ENCODE measurements at regions not wholly inside any gene's neighbourhood (a gene's known extent, or its start where the extent isn't known, plus 50 kb on each side); places are given as distances from the start of the nearest gene placed in this dataset.

DNA sequence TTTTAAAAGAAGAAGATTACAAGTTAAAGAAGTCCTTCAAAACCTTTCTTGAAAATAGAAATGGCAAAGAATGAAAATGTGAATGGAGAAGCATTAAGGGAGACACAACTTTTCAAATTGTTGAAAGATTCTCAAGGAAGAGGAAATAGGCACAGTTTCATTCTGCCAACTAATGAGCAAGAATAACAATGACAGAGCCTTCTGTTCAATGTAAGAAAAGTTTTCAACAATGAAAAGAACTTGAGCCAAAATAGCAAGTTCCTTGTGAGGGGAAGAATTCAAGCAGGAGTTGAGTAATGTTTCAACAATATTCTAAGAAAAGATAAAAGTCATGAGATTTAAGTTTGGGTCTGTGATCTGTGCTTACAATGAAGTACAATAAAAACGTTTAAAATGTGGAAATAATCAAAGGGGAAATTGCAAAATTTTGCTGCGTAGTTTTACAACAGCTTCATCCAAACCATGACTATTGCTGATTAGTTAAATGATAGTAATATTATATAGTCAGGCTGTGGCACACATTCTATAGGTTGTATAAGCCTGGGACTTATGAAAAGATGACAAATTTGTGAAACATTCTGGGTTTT, 122.6 kb downstream of the METTL4 start:
- TF ChIP-seq, protein P1, sequence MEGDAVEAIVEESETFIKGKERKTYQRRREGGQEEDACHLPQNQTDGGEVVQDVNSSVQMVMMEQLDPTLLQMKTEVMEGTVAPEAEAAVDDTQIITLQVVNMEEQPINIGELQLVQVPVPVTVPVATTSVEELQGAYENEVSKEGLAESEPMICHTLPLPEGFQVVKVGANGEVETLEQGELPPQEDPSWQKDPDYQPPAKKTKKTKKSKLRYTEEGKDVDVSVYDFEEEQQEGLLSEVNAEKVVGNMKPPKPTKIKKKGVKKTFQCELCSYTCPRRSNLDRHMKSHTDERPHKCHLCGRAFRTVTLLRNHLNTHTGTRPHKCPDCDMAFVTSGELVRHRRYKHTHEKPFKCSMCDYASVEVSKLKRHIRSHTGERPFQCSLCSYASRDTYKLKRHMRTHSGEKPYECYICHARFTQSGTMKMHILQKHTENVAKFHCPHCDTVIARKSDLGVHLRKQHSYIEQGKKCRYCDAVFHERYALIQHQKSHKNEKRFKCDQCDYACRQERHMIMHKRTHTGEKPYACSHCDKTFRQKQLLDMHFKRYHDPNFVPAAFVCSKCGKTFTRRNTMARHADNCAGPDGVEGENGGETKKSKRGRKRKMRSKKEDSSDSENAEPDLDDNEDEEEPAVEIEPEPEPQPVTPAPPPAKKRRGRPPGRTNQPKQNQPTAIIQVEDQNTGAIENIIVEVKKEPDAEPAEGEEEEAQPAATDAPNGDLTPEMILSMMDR (IDR thresholded peaks at IDR 0.05) = no peak
- H3K36me3 ChIP-seq = no peaks in the 10 kb centered on the region
- H3K27ac ChIP-seq = no peak overlapping the region
- H3K4me1 ChIP-seq = no peaks in the 10 kb centered on the region
- H3K9me3 ChIP-seq = no peaks in the 10 kb centered on the region
- H3K27me3 ChIP-seq = no peaks in the 10 kb centered on the region
- DNase-seq (ENCODE audit: low spot score) = no peak
- H3K4me3 ChIP-seq = no peak overlapping the region

DNA sequence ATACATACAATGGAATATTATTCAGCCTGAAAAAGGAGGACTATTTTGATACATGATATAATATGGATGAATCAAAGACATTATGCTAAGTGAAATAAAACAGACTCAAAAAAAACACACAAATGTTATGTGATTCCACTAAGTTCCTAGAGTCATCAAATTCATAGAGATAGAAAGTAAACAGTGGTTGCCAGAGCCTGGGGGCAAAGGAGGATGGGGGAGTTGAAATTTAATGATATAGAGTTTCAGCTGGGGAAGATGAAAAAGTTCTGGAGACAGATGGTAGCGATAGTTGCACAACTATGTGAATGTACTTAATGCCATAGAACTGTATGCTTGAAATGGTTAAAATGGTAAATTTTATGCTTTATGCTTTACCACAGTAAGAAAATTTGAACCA, 119.7 kb downstream of the METTL4 start:
- Histone ChIP-seq H3K27ac (no peak overlapping the region), H3K4me3 (no peak overlapping the region)
- TF ChIP-seq, protein P1 (IDR thresholded peaks at IDR 0.05) = no peak

DNA sequence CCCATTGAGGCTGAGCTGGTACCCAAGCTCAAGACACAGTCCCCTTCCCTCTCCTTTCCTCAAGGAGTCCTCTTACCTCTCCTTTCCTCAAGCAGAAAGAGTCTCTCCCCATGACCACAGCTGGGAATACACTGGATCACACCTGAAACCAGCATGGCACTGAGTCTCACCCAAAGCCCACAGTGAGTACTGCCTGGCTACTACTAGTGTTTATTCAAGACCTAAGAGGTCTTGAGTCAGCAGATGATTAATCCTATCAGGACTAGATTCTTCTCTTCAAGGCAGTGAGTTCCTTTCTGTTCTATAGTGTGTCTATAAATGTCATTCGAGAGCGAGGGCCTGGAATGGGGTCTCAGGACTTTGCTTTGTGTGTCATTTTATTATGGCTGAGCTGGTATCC, 111.4 kb downstream of the METTL4 start:
- Histone ChIP-seq H3K27me3 (no peaks in the 10 kb centered on the region), H3K9me3 (peaks cover 0 to 9% of the 10 kb centered on the region in 2 donors), H3K27ac (no peak overlapping the region), H3K36me3 (no peaks in the 10 kb centered on the region), H3K4me3 (no peak overlapping the region), H3K4me1 (no peaks in the 10 kb centered on the region)
- TF ChIP-seq, protein P1 (IDR thresholded peaks at IDR 0.05) = no peak
- DNase-seq (ENCODE audit: low spot score) = no peak

More for the DNA sequence above, 119.7 kb downstream of the METTL4 start:
- Histone ChIP-seq H3K9me3 (no peaks in the 10 kb centered on the region), H3K27me3 (no peaks in the 10 kb centered on the region), H3K36me3 (no peaks in the 10 kb centered on the region), H3K4me1 (no peaks in the 10 kb centered on the region)
- DNase-seq (ENCODE audit: low spot score) = no peak

DNA sequence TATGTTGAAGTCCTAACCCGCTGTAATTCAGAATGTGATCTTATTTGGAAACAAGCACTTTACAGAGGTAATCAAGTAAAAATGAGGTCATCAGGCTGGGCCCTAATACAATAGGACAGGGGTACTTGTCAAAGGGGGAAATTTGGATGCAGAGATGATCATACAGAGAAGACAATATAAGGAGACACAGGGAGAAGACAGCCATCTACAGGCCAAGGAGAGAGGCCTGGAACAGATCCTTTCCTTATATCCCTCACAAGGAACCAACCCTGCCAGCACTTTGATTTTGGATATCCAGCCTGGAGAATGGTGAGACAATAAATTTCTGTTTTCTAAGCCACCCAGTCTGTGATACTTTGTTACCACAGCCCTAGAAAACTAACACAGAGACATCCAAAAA, 104.3 kb downstream of the METTL4 start:
- DNase-seq (ENCODE audit: low spot score) = no peak
- H3K4me1 ChIP-seq = no peaks in the 10 kb centered on the region
- H3K36me3 ChIP-seq = no peaks in the 10 kb centered on the region
- TF ChIP-seq, protein P1 (IDR thresholded peaks at IDR 0.05) = no peak
- no peak overlapping the region for H3K27ac ChIP-seq
- no peaks in the 10 kb centered on the region for H3K27me3 ChIP-seq
- no peaks in the 10 kb centered on the region for H3K9me3 ChIP-seq
- H3K4me3 ChIP-seq = no peak overlapping the region

DNA sequence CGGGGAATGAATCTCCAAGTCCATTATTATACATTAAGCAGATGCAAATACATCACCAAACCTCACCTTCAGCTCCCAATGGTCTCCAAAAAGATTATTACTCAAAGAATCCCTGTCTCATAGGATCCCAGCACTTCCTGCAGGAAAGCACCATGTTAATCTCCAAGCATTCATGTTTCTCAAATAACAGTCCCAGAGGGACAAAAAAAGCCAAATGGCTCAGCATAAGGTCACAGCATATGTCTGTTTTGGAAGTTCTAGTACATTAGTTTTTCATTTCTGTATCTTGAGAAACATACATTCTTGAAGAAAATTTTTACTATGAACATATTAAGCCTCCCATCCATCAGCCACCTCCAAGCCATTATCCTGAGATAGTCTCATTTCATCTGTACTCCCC, 103.3 kb downstream of the METTL4 start:
- Histone ChIP-seq H3K4me3 (no peak overlapping the region), H3K4me1 (no peaks in the 10 kb centered on the region), H3K36me3 (no peaks in the 10 kb centered on the region), H3K9me3 (no peaks in the 10 kb centered on the region), H3K27me3 (no peaks in the 10 kb centered on the region), H3K27ac (no peak overlapping the region)
- no peak for DNase-seq (ENCODE audit: low spot score)
- TF ChIP-seq, protein P1 (IDR thresholded peaks at IDR 0.05) = no peak

DNA sequence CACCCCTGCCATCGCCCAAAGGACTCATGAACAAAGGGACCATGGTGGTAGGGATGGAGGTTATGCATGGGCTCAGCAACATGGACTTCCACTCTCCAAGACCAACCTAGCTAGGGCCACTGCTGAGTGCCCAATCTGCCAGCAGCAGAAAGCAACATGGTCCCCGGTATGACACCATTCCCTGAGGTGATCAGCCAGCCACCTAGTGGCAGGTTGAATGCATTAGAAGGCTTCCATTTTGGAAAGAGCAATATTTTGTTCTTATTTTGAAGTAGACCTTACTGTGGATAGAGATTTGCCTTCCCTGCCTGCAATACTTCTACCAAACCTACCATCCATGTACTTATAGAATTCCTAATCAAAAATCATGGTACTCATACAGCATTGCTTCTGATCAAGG, 99.8 kb downstream of the METTL4 start:
- Histone ChIP-seq H3K27ac (no peak overlapping the region), H3K36me3 (no peaks in the 10 kb centered on the region), H3K9me3 (no peaks in the 10 kb centered on the region), H3K4me3 (no peak overlapping the region), H3K4me1 (no peaks in the 10 kb centered on the region), H3K27me3 (no peaks in the 10 kb centered on the region)
- TF ChIP-seq, protein P1 (IDR thresholded peaks at IDR 0.05) = no peak
- DNase-seq (ENCODE audit: low spot score) = no peak
